Gastrocnemius medialis (tissue), 4 donors: ENCODE measurements at regions not wholly inside any gene's neighbourhood (a gene's known extent, or its start where the extent isn't known, plus 50 kb on each side); places are given as distances from the start of the nearest gene placed in this dataset.
A peak's percentile ranks its signal among the peaks of the same experiment; 100 is the strongest.

Experiments
- ATAC-seq, 2 donors: fragments of 150-250 bp; one replicate each; pipeline ENCODE4 v1.9.1; 2016
- DNase-seq, 2 donors: peaks; one replicate each; pipeline ENCODE4 v3.0.0-alpha.2; 2019
- H3K27ac ChIP-seq, 4 donors: fragments of 200-600 bp; sonication (generic); 1 replicate in 1 of 4; 2 replicates in 3 of 4; pipeline ENCODE4 v1.5.1; 2016 to 2018; ENCODE audit warnings: mild to moderate bottlenecking in 2 of 4, moderate library complexity in 1 of 4
- H3K27me3 ChIP-seq, 3 donors: fragments of 200-600 bp; sonication (generic) in 2 of 3; 1 replicate in 1 of 3; 2 replicates in 2 of 3; pipeline versions ENCODE4 v1.5.1 to v1.6.0; 2016 to 2019; ENCODE audit warnings: mild to moderate bottlenecking in 1 of 3, moderate library complexity in 1 of 3
- H3K36me3 ChIP-seq, 2 donors: fragments of 200-600 bp; sonication (generic) in 1 of 2; one replicate each; pipeline ENCODE4 v1.5.1; 2017 to 2018
- H3K4me1 ChIP-seq, 2 donors: fragments of 200-600 bp; sonication (generic) in 1 of 2; one replicate each; pipeline ENCODE4 v1.5.1; 2016 to 2017; ENCODE audit warnings: mild to moderate bottlenecking in 2 of 2
- H3K4me3 ChIP-seq, 4 donors: fragments of 200-600 bp; sonication (generic) in 3 of 4; 1 replicate in 1 of 4; 2 replicates in 3 of 4; pipeline ENCODE4 v1.5.1; 2016 to 2019; ENCODE audit warnings: mild to moderate bottlenecking in 2 of 4
- H3K9me3 ChIP-seq, 3 donors: fragments of 200-600 bp; sonication (generic) in 2 of 3; 1 replicate in 1 of 3; 2 replicates in 2 of 3; pipeline ENCODE4 v1.5.1; 2016 to 2019
- CTCF ChIP-seq, 5 experiments: fragments of 450-650 bp in 3 of 5; fragments of 200-600 bp in 2 of 5; sonication (generic) in 2 of 5; IDR thresholded peaks in 4 of 5; conservative IDR thresholded peaks in 1 of 5; 1 replicate in 4 of 5; 2 replicates in 1 of 5; pipeline ENCODE4 v1.5.1; 2016 to 2019; ENCODE audit warnings: antibody characterized with exemption in 5 of 5, mild to moderate bottlenecking in 3 of 5, moderate library complexity in 3 of 5
- POLR2A ChIP-seq, 2 donors: fragments of 450-650 bp; IDR thresholded peaks; one replicate each; pipeline ENCODE4 v1.6.1; 2017; ENCODE audit warnings: antibody characterized with exemption in 2 of 2, mild to moderate bottlenecking in 2 of 2, moderate library complexity in 2 of 2
- in situ Hi-C, 4 donors: fragments of 200-750 bp; cut with MboI; loops; one replicate each; pipeline versions ENCODE4 v1.15.0 to v1.8.0; 2017; ENCODE audit warnings: low sequenced_read_pairs in 4 of 4
- intact Hi-C: fragments of 100-400 bp; cut with DNase I; formaldehyde crosslinking; loops from one replicate; pipeline ENCODE4 v1.15.1; 2023; ENCODE audit warnings: low total_unique reads

GRCh38 chr12:29071099-29071498 is 78.0 kb upstream of the FAR2 start:
- H3K9me3 ChIP-seq, result no peaks in the 10 kb centered on the region
- DNase-seq, result no peak
- no peak for ATAC-seq
- no peaks in the 10 kb centered on the region for H3K36me3 ChIP-seq
- intact Hi-C loops, result loop anchor here (5.0 kb wide), 1 partner anchor 246 kb away; no protein-coding TSS in a partner anchor
- H3K27ac ChIP-seq, result no peak overlapping the region
- TF ChIP-seq POLR2A (IDR thresholded peaks at IDR 0.05) (no peak), CTCF (IDR thresholded peaks at IDR 0.05 in 4 of 5, conservative IDR thresholded peaks at IDR 0.05 in 1 of 5) (no peak)
- no peaks in the 10 kb centered on the region for H3K27me3 ChIP-seq
- H3K4me3 ChIP-seq, result no peak overlapping the region
- no peaks in the 10 kb centered on the region for H3K4me1 ChIP-seq
- in situ Hi-C loops, result loop anchor here in 1 of 4 donors (10.0 kb wide), 1 partner anchor 244 kb away; no protein-coding TSS in a partner anchor

- no peaks in the 10 kb centered on the region for H3K9me3 ChIP-seq
- ATAC-seq, result no peak
- H3K36me3 ChIP-seq, result no peaks in the 10 kb centered on the region
- no peaks in the 10 kb centered on the region for H3K4me1 ChIP-seq
- H3K27ac ChIP-seq, result no peak overlapping the region
- H3K4me3 ChIP-seq, result no peak overlapping the region
- in situ Hi-C loops, result loop anchor here in 1 of 4 donors (10.0 kb wide), 1 partner anchor 242 kb away; no protein-coding TSS in a partner anchor
- intact Hi-C loops, result loop anchor here (5.0 kb wide), 1 partner anchor 245 kb away; no protein-coding TSS in a partner anchor
- TF ChIP-seq CTCF (IDR thresholded peaks at IDR 0.05 in 4 of 5, conservative IDR thresholded peaks at IDR 0.05 in 1 of 5), result no peak
- TF ChIP-seq POLR2A (IDR thresholded peaks at IDR 0.05), result no peak
- no peaks in the 10 kb centered on the region for H3K27me3 ChIP-seq
- DNase-seq, result no peak
Measured at GRCh38 chr12:29072631-29073030, 76.4 kb upstream of the FAR2 start.

GRCh38 chr12:29073631-29074239 is 75.3 kb upstream of the FAR2 start:
- DNase-seq (no peak), ATAC-seq (peak in 1 of 2 donors; percentile 39)
- no peak overlapping the region for H3K4me3 ChIP-seq
- in situ Hi-C loops (loop anchor here in 1 of 4 donors (10.0 kb wide), 1 partner anchor 241 kb away; no protein-coding TSS in a partner anchor), intact Hi-C loops (loop anchor here (5.0 kb wide), 1 partner anchor 244 kb away; no protein-coding TSS in a partner anchor)
- no peaks in the 10 kb centered on the region for H3K36me3 ChIP-seq
- no peak overlapping the region for H3K27ac ChIP-seq
- TF ChIP-seq CTCF (IDR thresholded peaks at IDR 0.05 in 4 of 5, conservative IDR thresholded peaks at IDR 0.05 in 1 of 5) (peak; percentile 39 to 59 (median 43)), POLR2A (IDR thresholded peaks at IDR 0.05) (no peak)
- no peaks in the 10 kb centered on the region for H3K27me3 ChIP-seq
- H3K9me3 ChIP-seq, result no peaks in the 10 kb centered on the region
- no peaks in the 10 kb centered on the region for H3K4me1 ChIP-seq

GRCh38 chr12:29081101-29081500 is 68.0 kb upstream of the FAR2 start:
- Histone ChIP-seq H3K4me1 (no peaks in the 10 kb centered on the region), H3K27ac (no peak overlapping the region), H3K9me3 (no peaks in the 10 kb centered on the region), H3K4me3 (no peak overlapping the region), H3K36me3 (no peaks in the 10 kb centered on the region), H3K27me3 (no peaks in the 10 kb centered on the region)
- TF ChIP-seq CTCF (IDR thresholded peaks at IDR 0.05 in 4 of 5, conservative IDR thresholded peaks at IDR 0.05 in 1 of 5) (no peak), POLR2A (IDR thresholded peaks at IDR 0.05) (no peak)
- DNase-seq (no peak), ATAC-seq (no peak)
- in situ Hi-C loops (loop anchor here in 2 of 4 donors (25.0 kb wide), 1 partner anchor 231 kb away; no protein-coding TSS in a partner anchor), intact Hi-C loops (no loop called here)
